HG03103 (cell line): ENCODE measurements at regions not wholly inside any gene's neighbourhood (a gene's known extent, or its start where the extent isn't known, plus 50 kb on each side); places are given as distances from the start of the nearest gene placed in this dataset.
"Not testable (repeated sequence)": the region's sequence is repeated elsewhere in the genome, so short reads cannot be mapped to it uniquely, and the experiment has no call there.

Experiments
- ATAC-seq: cut with Tn5 transposase; IDR thresholded peaks from one replicate; pipeline ENCODE4 v1.9.1; 2021; ENCODE audit warnings: low read depth; ENCODE audit not compliant: unreplicated experiment

DNA sequence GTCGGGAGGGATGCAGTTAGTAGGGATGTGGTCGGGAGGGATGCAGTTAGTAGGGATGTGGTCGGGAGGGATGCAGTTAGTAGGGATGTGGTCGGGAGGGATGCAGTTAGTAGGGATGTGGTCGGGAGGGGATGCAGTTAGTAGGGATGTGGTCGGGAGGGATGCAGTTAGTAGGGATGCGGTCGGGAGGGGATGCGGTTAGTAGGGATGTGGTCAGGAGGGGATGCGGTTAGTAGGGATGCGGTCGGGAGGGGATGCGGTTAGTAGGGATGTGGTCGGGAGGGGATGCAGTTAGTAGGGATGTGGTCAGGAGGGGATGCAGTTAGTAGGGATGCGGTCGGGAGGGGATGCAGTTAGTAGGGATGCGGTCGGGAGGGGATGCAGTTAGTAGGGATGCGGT, 96.2 kb downstream of the BDH1 start:
- not testable (repeated sequence) for ATAC-seq

DNA sequence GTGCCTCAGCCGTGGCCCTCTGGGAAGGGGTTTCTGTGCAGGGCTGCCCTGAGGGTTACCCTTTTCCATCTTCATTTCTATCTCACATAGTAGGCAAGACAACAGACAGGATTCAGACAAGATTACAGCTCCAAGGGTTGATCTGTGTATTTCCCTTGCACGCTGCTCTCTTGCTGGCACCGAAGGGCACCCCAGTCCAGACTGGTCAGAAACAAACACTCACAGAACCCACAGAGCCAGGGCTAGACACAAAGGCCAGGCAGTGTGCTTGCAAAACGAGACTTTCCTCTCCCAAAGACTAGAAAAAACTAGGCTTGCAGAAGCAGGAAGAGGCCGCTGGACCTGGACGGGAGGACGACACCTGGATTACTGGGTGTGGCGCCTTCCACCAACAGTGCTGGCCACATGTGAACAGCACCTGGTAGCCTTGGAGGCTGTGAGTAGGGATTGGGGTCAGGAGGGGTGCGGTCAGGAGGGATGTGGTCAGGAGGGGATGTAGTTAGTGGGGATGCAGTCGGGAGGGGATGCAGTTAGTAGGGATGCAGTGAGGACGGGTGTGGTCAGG, 96.8 kb downstream of the BDH1 start:
- ATAC-seq: no peak

DNA sequence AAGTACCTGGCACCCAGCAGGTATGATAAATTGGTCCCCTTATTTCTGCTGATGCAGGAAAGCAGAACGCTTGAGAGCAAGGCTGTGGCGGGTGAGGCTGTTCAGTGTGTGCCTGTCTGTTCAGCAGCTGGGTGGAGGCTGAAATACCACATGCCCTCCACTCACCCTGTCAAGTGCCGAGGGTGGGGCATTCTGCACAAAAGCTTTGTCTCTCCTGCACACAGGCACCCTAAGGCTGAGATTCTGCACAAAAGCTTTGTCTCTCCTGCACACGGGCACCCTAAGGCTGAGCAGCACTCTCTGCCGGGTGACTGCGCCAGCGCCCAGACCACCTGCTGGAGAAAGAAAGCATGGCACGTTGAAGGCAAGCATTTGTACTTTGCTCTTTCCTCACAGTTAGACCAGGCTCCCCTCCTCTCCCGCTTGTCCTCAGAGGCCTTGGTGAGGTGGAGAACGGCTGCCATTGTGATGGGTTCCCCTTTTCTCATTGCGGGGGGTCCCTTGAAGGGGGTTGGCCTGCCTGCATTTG, 97.5 kb downstream of the BDH1 start:
- no peak for ATAC-seq

DNA sequence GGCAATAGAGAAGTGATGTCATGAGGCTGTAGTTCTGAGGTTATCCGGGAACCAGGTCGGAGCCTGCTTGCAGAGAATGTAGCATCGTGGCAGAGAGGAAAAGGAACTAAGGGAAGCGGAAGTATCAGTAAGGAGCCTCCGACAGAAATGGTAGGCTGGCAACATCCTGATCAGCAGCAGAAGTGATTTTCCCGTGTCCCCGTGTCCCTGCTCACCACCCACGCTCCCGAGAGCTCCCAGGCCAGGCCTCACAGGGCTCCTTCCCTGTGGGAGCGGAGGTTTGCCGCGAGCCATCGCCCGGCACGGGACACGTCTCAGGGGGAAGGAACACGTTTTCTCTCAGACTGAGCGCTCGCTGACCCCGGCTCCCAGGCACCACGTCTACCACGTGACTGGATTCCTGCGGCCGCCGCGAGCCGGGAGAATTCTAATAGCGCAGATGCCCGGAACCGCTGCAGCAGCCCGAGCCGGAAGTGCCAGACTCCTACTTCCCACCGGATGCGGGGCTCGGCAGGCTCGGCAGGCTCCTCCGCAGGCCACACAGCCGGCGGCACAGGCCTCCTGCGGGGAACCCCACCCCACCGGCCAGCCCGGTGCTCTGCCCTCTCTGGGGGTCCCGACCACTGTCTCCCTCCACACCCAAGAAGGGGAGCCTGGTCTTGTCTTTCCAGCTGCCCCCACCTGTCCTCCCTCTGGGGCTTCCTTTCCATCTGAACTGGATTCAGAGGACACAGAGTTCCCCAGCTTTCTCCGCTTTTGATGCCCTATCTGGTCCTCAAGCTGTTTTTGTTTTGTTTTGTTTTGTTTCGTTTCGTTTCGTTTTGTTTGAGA, 99.3 kb downstream of the BDH1 start:
- ATAC-seq: peak; percentile 50

DNA sequence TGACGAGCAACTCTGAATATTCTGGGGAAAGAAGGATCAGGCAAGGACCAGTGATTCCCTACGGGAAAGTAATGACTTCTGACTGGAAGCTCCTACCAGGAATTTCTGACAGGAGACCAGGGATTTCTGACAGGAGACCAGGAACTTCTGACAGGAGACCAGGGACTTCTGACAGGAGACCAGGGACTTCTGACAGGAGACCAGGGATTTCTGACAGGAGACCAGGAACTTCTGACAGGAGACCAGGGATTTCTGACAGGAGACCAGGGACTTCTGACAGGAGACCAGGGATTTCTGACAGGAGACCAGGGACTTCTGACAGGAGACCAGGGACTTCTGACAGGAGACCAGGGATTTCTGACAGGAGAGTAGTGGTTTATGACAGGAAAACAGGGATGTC, 100.9 kb downstream of the BDH1 start:
- not testable (repeated sequence) for ATAC-seq

DNA sequence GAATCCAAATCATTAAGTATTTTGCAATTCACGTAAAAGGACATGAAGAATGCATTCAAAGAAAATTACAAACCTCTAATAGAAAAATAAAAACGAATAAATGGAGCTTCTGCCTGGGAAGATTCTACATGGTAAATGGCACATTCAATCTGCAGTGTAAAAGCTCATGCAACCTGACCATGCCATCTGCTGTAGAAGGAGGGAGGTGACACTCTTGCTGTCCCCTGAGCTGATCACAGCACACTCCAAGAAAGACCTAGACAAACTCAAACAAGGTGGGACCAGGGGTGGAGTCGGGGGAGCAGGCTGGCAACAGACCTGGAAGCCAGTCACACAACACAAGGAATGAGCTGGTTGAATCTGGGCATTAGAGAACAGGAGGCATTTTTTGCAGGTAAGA, 101.8 kb downstream of the BDH1 start:
- ATAC-seq: no peak

DNA sequence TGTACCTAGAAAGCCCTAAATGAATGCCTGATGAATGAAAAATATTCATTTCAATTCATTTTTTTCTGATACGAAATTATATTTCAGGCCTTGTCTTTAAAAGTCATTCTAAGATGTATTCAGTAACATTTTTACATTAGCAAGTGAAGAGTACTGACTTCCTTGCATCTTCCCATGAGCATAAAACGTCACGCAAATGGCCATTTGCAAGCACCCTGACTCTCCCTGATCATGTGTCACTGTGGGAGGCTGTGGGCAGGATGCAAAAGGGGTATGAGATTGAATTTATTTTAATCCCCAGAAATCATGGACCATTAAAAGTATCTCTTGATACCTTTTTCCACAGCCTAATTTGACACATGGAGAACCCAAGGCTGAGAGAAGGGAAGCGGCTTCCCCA, 105.0 kb downstream of the BDH1 start:
- ATAC-seq: no peak

DNA sequence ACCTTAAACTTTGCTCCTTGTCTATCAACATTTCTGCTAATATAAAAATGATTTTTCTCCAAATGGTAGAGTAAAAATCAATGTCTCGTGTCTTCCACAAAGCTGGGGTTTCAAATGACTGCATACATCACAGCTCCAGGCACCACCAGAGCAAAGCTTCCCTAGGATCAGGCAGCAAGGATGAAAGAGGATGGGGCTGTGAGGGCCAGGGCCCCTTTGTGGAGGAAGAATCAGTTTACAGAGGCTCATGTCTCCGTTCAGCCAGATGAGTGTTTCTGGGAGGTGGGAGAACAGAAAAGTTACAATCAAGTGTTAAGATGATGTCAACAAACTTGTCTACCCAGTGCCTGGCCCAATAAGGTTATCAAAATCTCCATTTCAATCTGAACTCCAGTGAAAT, 105.5 kb downstream of the BDH1 start:
- no peak for ATAC-seq

DNA sequence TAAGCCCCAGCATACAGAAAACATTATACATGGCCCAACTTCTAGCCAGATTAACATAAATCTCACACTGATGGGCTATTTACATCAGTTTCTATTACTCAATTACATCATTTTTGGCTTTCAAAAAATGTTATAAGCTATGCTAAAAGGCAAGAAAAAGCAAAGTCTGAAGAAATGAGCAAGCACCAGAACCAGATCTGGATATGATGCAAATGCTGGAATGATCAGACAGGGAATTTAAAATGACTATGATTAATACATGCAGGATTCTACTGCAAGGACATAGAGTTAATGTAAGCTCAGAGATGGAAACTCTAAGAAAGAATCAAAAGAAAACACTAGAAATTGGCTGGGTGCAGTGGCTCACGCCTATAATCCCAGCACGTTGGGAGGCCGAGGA, 106.6 kb downstream of the BDH1 start:
- ATAC-seq: not testable (repeated sequence)

DNA sequence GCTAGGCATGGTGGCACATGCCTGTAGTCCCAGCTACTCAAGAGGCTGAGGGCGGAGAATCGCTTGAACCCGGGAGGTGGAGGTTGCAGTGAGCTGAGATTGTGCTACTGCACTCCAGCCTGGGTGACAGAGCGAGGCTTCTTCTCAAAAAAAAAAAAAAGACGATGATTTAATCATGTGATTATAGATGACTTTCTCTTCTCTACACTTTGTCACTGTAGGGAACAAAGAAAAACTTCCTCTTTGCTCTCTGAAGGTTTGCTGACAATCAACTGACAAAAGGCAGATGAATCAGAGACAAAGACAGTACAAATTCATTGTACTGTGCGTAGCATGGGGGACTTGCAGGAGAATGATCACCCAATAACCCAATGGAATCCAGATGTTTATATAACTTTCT, 108.0 kb downstream of the BDH1 start:
- not testable (repeated sequence) for ATAC-seq

DNA sequence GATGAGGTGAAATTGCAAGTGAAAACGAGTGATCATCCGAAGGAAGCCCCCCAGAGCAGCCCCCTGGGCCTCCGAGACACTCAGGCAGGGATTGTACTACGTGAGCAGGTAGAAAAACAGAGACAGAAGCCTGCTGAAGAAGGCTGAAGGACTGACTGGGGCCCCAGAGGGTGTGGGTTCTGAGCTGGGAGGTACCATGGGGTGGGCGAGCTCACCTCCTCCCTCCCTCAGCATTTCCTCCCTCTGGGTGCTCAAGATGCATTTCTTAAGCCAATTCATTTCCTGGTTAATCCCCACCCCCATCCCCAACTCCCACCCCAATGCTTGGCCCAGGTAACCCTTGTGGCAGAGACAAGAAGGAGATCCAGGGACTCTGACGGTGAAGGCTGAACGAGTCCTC, 108.7 kb downstream of the BDH1 start:
- no peak for ATAC-seq

DNA sequence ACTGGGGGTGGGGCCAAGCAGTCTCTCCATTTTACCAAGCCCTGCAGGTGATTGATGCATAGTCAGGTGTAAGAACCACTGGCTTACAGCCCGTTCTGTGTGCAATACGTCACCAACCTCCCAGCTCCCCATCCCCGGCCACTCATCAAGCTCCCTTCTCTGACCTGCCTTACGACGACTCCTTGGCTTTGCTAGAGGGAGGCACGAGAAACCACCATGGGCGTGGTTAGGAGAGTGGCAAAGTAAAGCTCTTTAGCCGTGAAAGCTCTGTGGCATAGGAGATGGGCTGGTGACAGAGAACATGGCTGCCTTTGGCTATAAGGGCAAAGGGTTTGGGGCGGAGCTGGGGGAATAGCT, 109.1 kb downstream of the BDH1 start:
- no peak for ATAC-seq

DNA sequence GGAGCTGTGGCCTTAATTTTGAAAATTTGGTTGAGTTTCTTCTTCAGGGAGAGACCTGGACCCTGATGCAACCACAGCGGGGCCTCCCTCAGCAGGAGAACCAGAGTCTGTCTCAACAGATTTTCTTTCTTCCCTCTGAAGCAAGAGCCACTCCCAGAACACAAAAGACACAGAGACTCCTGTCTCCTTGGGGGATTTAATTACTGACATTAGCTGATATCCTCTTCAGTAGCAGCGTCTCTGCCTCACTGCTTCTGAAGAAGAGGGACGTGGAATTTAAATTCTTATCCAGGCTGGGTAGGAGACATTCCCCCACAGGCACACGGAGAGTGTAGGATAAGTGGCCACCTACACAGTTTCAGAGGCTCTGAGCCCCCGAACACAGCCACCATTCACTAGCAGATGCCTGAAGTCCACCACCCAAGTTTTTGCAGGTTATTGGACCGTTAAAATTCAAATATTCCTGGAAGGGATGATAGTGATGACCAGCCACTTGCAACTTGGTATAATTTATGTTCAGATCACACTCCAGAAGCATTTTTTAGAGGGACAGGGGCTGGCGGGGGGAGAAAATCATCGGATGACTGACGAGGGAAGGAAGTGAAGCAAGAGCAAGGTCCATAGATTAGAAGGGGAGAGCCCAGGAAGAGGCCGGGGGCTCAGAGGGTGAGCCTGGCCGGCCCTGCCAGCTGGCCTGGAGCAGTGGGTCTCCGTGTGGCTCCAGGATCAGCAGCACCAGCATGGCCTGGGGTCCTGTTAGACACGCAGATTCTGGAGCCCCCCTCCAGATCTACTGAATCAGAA, 109.7 kb downstream of the BDH1 start:
- no peak for ATAC-seq

DNA sequence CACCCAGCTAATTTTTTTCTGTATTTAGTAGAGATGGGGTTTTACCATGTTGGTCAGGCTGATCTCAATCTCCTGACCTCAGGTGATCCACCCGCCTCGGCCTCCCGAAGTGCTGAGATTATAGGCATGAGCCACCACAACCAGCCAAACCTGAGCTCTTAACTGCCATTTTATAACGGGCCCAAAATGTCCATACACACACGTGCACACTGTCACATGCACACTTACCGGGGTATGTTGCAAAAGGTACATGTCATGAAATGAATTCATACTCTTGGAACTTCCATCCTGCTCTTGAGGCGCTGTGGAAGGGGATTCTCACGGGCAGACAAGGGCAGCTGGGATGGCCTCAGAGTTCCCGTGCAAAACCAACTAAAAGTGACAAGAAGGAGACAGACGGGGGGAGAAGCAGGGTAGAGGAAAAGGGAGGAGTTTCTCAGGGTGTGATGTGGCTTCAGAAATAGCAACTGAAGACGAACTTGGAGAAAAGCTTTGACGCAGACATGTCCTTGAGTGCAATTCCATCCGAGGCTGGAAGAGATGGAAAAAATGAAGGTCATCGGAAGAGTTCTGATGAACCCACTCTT, 110.9 kb downstream of the BDH1 start:
- no peak for ATAC-seq

DNA sequence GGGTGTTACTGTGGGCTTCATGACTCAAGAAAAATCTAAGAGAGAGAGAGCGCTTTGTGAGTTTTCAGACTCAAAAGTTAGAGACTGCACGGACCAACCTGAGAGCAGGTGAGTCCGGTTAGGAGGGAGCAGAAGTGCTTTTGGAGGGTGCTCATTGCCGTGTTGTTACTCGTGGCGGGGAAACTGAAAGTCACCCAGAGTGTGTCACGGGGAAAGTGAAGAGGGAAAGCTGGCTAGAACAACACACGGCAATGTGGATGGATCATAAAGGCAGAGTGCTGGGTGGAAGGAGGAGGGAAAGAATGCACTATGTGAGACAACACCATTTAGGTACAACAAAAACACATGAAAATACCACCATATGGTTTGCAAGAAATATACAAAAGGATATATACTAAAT, 112.3 kb downstream of the BDH1 start:
- ATAC-seq: no peak

DNA sequence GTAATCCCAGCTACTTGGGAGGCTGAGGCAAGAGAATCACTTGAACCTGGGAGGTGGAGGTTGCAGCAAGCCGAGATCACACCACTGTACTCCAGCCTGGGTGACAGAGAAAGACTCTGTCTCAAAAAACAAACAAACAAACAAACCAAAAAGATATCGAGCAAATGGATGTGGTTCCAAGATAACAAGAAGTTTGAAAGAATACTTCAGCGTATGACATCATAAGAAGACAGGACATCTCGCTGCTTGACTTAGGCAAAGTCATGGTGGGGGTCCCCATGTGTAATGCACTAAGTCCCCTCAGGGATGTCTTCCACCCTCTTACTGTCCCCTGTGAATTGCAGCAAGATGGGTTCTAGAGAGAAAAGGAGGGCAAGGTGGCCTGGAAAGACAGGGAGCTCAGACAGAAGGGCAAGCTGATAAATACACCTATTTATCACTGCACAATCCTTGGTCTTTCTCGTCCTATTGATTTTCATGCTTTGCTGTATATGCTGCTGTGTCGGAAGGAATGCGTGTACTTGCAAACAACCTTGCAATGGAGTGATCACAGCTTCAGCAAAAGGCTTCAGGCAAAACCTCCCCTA, 115.0 kb downstream of the BDH1 start:
- ATAC-seq: no peak

DNA sequence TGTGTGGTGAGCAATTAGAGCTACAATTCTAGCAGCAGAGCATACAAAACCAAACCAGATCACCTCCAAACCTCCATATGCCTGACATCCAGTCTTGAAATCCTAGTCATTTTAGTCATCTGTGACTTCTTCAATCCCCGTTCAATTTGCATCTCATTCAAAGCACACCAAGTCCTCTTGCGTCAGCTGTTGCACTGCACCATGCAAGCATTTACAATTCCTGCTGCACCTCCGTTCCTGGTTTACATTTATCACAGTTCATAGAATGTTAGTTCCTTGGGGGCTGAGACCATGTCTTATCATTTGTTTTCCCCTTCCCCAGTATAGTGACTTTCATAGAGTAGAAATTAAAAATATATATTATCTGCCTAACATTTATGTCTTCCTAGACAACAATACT, 116.9 kb downstream of the BDH1 start:
- ATAC-seq: no peak

DNA sequence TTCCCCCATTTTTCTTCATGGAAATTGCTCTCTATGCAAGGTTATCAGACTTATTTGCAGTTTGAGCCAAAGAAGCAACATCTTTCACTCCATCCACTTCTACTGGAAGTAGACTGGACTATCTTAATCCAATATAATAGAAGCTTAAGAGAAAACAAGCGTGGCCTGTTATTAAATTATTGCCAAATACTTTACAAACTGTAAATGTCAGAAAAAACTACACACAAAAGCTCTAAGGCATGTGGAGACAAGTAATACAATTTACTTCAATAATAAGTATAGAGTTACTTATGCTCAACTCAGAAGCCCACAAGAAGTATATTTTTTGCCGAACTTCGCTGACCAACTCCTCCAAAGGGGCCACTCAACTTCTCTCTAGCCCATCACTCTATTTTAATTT, 120.3 kb downstream of the BDH1 start:
- no peak for ATAC-seq

DNA sequence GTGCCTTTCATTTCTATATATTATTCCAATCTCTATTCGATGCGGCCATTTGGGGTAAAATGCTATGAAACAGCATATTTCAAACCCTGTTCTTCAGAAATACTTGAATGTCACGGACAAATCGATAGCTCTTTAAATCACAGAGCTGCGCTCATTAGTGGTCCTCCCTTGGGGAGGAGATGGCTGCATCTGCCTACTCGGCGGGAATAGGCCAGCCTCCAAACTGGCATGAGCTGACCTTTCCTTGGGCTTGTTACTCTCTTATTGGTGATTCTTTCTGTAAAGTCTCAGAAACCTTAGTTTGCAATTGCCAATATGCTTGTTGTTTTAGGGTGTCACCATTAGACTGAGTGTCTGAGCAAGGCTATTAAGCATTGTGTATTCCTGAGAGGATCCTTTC, 120.9 kb downstream of the BDH1 start:
- ATAC-seq: no peak

DNA sequence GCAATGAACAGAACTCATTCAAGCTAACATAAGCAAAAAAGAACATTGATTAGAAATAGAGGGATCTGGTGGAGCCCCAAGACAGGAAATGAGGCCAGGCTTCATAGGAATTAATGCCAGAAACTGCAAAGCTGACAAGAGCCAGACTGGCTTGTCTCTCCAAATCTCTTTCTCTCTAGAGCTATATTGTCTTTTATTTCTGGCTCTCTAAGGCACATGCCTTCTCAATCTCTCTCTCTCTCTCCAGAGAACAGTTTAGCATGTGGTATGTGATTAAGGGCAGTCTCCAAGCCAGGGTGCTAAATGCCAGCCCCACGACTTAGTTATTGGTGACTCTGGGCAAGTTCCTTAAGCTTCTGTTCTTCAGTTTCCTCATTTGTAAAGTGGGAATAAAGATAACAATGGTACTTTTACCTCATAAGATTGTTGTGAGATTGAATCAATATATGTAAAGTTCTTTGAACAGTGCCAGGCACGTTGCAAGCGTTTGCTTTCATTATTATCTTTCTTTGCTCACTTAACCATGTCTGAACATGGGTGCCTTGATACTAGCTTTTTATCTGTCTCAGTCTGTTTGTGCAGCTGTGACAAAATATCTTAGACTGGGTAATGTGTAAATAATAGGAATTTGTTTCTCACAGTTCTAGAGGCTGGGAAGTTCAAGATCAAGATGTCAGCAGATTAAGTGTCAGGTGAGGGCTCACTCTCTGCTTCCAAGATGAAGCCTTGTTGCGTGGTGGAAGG, 123.2 kb downstream of the BDH1 start:
- ATAC-seq: no peak
